H1 (cell line): ENCODE measurements at regions not wholly inside any gene's neighbourhood (a gene's known extent, or its start where the extent isn't known, plus 50 kb on each side); places are given as distances from the start of the nearest gene placed in this dataset.

Source experiments
- CTCF ChIA-PET: fragments of 300-600 bp; sonication (Branson Sonifier 250); formaldehyde crosslinking; loops from one replicate; lab custom pipeline; 2021; ENCODE audit not compliant: partially characterized antibody; lab: Charles Lee
- POLR2A ChIA-PET: fragments of 300-600 bp; sonication (Branson Sonifier 250); formaldehyde crosslinking; loops from one replicate; lab custom pipeline; 2021; ENCODE audit warnings: inconsistent platforms; ENCODE audit not compliant: partially characterized antibody; lab: Charles Lee
- DNase-seq, 2 experiments: peaks; one replicate each; pipeline versions ENCODE4 v3.0.0 to v3.0.0-alpha.2; 2010 to 2022; ENCODE audit warnings: low spot score in 2 of 2, low read depth in 1 of 2, mixed read lengths in 1 of 2
- FAIRE-seq: peaks from 2 replicates; lab custom pipeline; 2011; peaks lifted over from hg19 to GRCh38; lab: Jason Lieb, UNC
- H2AFZ ChIP-seq: 2 replicates; pipeline ENCODE4 v1.8.1; 2012; ENCODE audit warnings: low read length, inconsistent platforms
- H2AK5ac ChIP-seq: 2 replicates; pipeline ENCODE4 v1.6.1; 2013; ENCODE audit warnings: low read depth, low read length
- H2BK120ac ChIP-seq: replicated peaks from 2 replicates; pipeline ENCODE3; 2013; ENCODE audit warnings: low read depth, low read length, inconsistent platforms
- H2BK12ac ChIP-seq: 2 replicates; pipeline ENCODE4 v1.6.1; 2013; ENCODE audit warnings: low read depth, low read length
- H2BK15ac ChIP-seq: 2 replicates; pipeline ENCODE4 v1.6.1; 2013; ENCODE audit warnings: low read length
- H2BK20ac ChIP-seq: 2 replicates; pipeline ENCODE4 v1.6.1; 2013; ENCODE audit warnings: low read length
- H2BK5ac ChIP-seq: 2 replicates; pipeline ENCODE4 v1.6.1; 2013; ENCODE audit warnings: low read depth, low read length
- H3K14ac ChIP-seq: 2 replicates; pipeline ENCODE4 v1.6.1; 2013; ENCODE audit warnings: inconsistent platforms; ENCODE audit not compliant: insufficient read length
- H3K18ac ChIP-seq: 2 replicates; pipeline ENCODE4 v1.6.1; 2013; ENCODE audit warnings: low read length; ENCODE audit errors: extremely low read depth
- H3K23ac ChIP-seq: 2 replicates; pipeline ENCODE4 v1.6.1; 2013; ENCODE audit warnings: inconsistent platforms; ENCODE audit not compliant: insufficient read length
- H3K23me2 ChIP-seq: 2 replicates; pipeline ENCODE4 v1.6.1; 2013; ENCODE audit warnings: low read depth, low read length
- H3K27ac ChIP-seq: 2 replicates; pipeline ENCODE4 v1.6.1; 2011; ENCODE audit warnings: low read depth, low read length, inconsistent platforms
- H3K27me3 ChIP-seq, 4 experiments: replicated peaks in 1 of 4; 1 replicate in 1 of 4; 2 replicates in 3 of 4; pipeline versions ENCODE4 v1.6.1 to v1.8.1; 2011 to 2013; ENCODE audit warnings: low read length in 3 of 4, mild to moderate bottlenecking in 3 of 4, inconsistent platforms in 2 of 4, mixed read lengths in 2 of 4, moderate library complexity in 1 of 4; ENCODE audit not compliant: control insufficient read depth in 3 of 4, insufficient read depth in 3 of 4; ENCODE audit errors: extremely low read depth in 1 of 4
- H3K36me3 ChIP-seq, 4 experiments: 2 replicates each; pipeline versions ENCODE4 v1.6.1 to v1.8.1; 2011 to 2013; ENCODE audit warnings: mild to moderate bottlenecking in 4 of 4, low read length in 3 of 4, moderate library complexity in 2 of 4, control low read depth in 1 of 4, inconsistent platforms in 1 of 4; ENCODE audit not compliant: insufficient read depth in 4 of 4, control insufficient read depth in 2 of 4
- H3K4ac ChIP-seq: replicated peaks from 2 replicates; pipeline ENCODE3; 2013; ENCODE audit warnings: low read length, low read depth, mixed read lengths, inconsistent platforms; ENCODE audit not compliant: insufficient read length
- H3K4me1 ChIP-seq, 4 experiments: replicated peaks in 1 of 4; 1 replicate in 1 of 4; 2 replicates in 3 of 4; pipeline versions ENCODE4 v1.6.1 to v1.8.1; 2011 to 2013; ENCODE audit warnings: low read length in 3 of 4, inconsistent platforms in 2 of 4, mixed read lengths in 1 of 4; ENCODE audit not compliant: insufficient read depth in 4 of 4, control insufficient read depth in 3 of 4
- H3K4me2 ChIP-seq, 2 experiments: 2 replicates each; pipeline versions ENCODE4 v1.6.1 to v1.8.1; 2011 to 2013; ENCODE audit warnings: low read depth in 2 of 2, low read length in 2 of 2, control low read depth in 1 of 2, inconsistent platforms in 1 of 2, mild to moderate bottlenecking in 1 of 2; ENCODE audit not compliant: insufficient read depth in 1 of 2
- H3K4me3 ChIP-seq, 4 experiments: fragments of 200-600, 300-600 bp in 1 of 4; sonication (generic), shearing (Covaris generic), sonication (Bioruptor Twin) in 1 of 4; 2 replicates each; pipeline versions ENCODE4 v1.5.1 to v1.8.1; 2011 to 2016; ENCODE audit warnings: low read length in 4 of 4, low read depth in 3 of 4, control low read depth in 2 of 4, inconsistent platforms in 2 of 4, mild to moderate bottlenecking in 2 of 4, mixed read lengths in 1 of 4, moderate library complexity in 1 of 4; ENCODE audit not compliant: insufficient read depth in 2 of 4; ENCODE audit errors: extremely low read depth in 1 of 4
- H3K56ac ChIP-seq: replicated peaks from 2 replicates; pipeline ENCODE3; 2013; ENCODE audit warnings: low read depth, mild to moderate bottlenecking, mixed read lengths, low read length, inconsistent platforms; ENCODE audit not compliant: insufficient read length
- H3K79me1 ChIP-seq: 2 replicates; pipeline ENCODE4 v1.6.1; 2013; ENCODE audit warnings: low read depth, low read length, control low read depth
- H3K79me2 ChIP-seq, 2 experiments: 2 replicates each; pipeline versions ENCODE4 v1.6.1 to v1.8.1; 2012 to 2013; ENCODE audit warnings: low read length in 2 of 2, mild to moderate bottlenecking in 2 of 2, inconsistent platforms in 1 of 2; ENCODE audit not compliant: insufficient read depth in 2 of 2, control insufficient read depth in 1 of 2
- H3K9ac ChIP-seq, 4 experiments: replicated peaks in 1 of 4; 1 replicate in 1 of 4; 2 replicates in 3 of 4; pipeline versions ENCODE4 v1.6.1 to v1.8.1; 2011 to 2013; ENCODE audit warnings: low read depth in 3 of 4, low read length in 3 of 4, control low read depth in 2 of 4, mild to moderate bottlenecking in 2 of 4, moderate library complexity in 2 of 4, inconsistent platforms in 1 of 4; ENCODE audit errors: extremely low read depth in 1 of 4
- H3K9me3 ChIP-seq, 2 experiments: 2 replicates each; pipeline versions ENCODE4 v1.6.1 to v1.8.1; 2012 to 2013; ENCODE audit warnings: mild to moderate bottlenecking in 2 of 2, moderate library complexity in 2 of 2, control low read depth in 1 of 2, inconsistent platforms in 1 of 2, low read depth in 1 of 2, low read length in 1 of 2, mixed read lengths in 1 of 2; ENCODE audit not compliant: insufficient read depth in 2 of 2
- H4K20me1 ChIP-seq, 2 experiments: replicated peaks in 1 of 2; 2 replicates each; pipeline versions ENCODE3 to v1.8.1; 2011 to 2013; ENCODE audit warnings: inconsistent platforms in 2 of 2, low read length in 2 of 2, mild to moderate bottlenecking in 1 of 2; ENCODE audit not compliant: insufficient read depth in 2 of 2, control insufficient read depth in 1 of 2
- H4K5ac ChIP-seq: 2 replicates; pipeline ENCODE4 v1.6.1; 2013; ENCODE audit warnings: low read length, low read depth, mixed read lengths, inconsistent platforms; ENCODE audit not compliant: insufficient read length
- H4K8ac ChIP-seq: 2 replicates; pipeline ENCODE4 v1.8.0; 2013; ENCODE audit warnings: mild to moderate bottlenecking, moderate library complexity, low read length, inconsistent platforms; ENCODE audit not compliant: insufficient read depth; ENCODE audit errors: extremely low read depth
- H4K91ac ChIP-seq: replicated peaks from 2 replicates; pipeline ENCODE3; 2013; ENCODE audit warnings: low read length, mixed read lengths, inconsistent platforms; ENCODE audit not compliant: insufficient read length
- CREB1 ChIP-seq: IDR thresholded peaks from 2 replicates; pipeline ENCODE4 v1.6.1; 2012; ENCODE audit warnings: inconsistent platforms
- GABPA ChIP-seq: IDR thresholded peaks from 2 replicates; pipeline ENCODE4 v1.6.1; 2011; ENCODE audit warnings: mild to moderate bottlenecking, low read length, moderate library complexity, borderline replicate concordance; ENCODE audit not compliant: insufficient read depth
- NANOG ChIP-seq: IDR thresholded peaks from 2 replicates; pipeline ENCODE4 v1.6.1; 2011; ENCODE audit warnings: low read length, low read depth, mild to moderate bottlenecking, inconsistent platforms; ENCODE audit not compliant: insufficient read depth, poor library complexity, severe bottlenecking
- RNF2 ChIP-seq: fragments of 200-900, 300-1000 bp; sonication (generic); IDR thresholded peaks from 2 replicates; pipeline ENCODE4 v1.7.1; 2016; ENCODE audit warnings: borderline replicate concordance, low read depth, mild to moderate bottlenecking, antibody characterized with exemption, low read length; ENCODE audit not compliant: poor library complexity, severe bottlenecking; ENCODE audit errors: missing control alignments
- SIN3A ChIP-seq, 2 experiments: IDR thresholded peaks in 1 of 2; conservative IDR thresholded peaks in 1 of 2; 2 replicates each; pipeline ENCODE4 v1.6.1; 2011 to 2012; ENCODE audit warnings: low read length in 2 of 2, improper control_type of control experiment in 1 of 2, low read depth in 1 of 2, mild to moderate bottlenecking in 1 of 2
- SRF ChIP-seq: IDR thresholded peaks from 2 replicates; pipeline ENCODE4 v1.6.1; 2011; ENCODE audit warnings: mild to moderate bottlenecking, low read depth, low read length, moderate library complexity
- YY1 ChIP-seq: IDR thresholded peaks from 2 replicates; pipeline ENCODE4 v1.6.1; 2011; ENCODE audit warnings: low read depth, mild to moderate bottlenecking, low read length
- ZNF274 ChIP-seq: IDR thresholded peaks from 2 replicates; pipeline ENCODE4 v1.7.0; 2012; ENCODE audit warnings: low read length, borderline replicate concordance; ENCODE audit errors: extremely low read depth
- WGBS, 2 experiments: shearing (Covaris generic) in 1 of 2; methylation state at CpG; one replicate each; pipeline versions ENCODE4 v1.1.6 to v1.1.7; 2013 to 2015; ENCODE audit warnings: low lambda C conversion rate in 2 of 2, mixed read lengths in 2 of 2, inconsistent platforms in 1 of 2, low coverage in 1 of 2, missing lambda C conversion rate in 1 of 2; ENCODE audit not compliant: insufficient replicate concordance in 2 of 2, insufficient coverage in 1 of 2, insufficient read length in 1 of 2; ENCODE audit errors: extremely low coverage in 1 of 2, missing lambda C conversion rate in 1 of 2; 5-methylcytosine and 5-hydroxymethylcytosine counted together

- Histone ChIP-seq H3K14ac (no peak overlapping the region), H3K4me2 (no peak overlapping the region), H3K56ac (no peak overlapping the region), H3K27me3 (no peaks in the 10 kb centered on the region), H3K36me3 (peaks cover 0 to 4% (median 0%) of the 10 kb centered on the region in 4 experiments; a peak in 2 of 8 replicates), H3K23me2 (no peaks in the 10 kb centered on the region), H4K5ac (no peak overlapping the region), H2AK5ac (no peak overlapping the region), H2BK15ac (no peak overlapping the region), H4K20me1 (no peaks in the 10 kb centered on the region), H3K4me3 (no peak overlapping the region), H3K4me1 (no peaks in the 10 kb centered on the region), H3K79me1 (no peaks in the 10 kb centered on the region), H3K23ac (no peak overlapping the region), H3K18ac (no peak overlapping the region), H2BK5ac (no peak overlapping the region), H3K9ac (no peak overlapping the region), H3K79me2 (no peaks in the 10 kb centered on the region), H2AFZ (no peak overlapping the region), H2BK12ac (no peak overlapping the region), H3K9me3 (peaks cover 35 to 40% of the 10 kb centered on the region in 2 experiments), H4K91ac (no peak overlapping the region), H2BK120ac (no peak overlapping the region), H2BK20ac (no peak overlapping the region), H3K4ac (no peak overlapping the region), H4K8ac (no peak overlapping the region), H3K27ac (no peak overlapping the region)
- TF ChIP-seq SRF (no peak), ZNF274 (no peak), YY1 (no peak), RNF2 (no peak), CREB1 (no peak), GABPA (no peak), NANOG (no peak), SIN3A (conservative IDR thresholded peaks at IDR 0.05 in 1 of 2, IDR thresholded peaks at IDR 0.05 in 1 of 2; ENCODE audit: low read depth in 1 of 2, low read length in 2 of 2) (no peak)
- WGBS, 2 experiments: 94% methylated on average over 1 of the region's 1 CpG; no CpG with 5 or more reads in 1 of the 2 experiments
- POLR2A ChIA-PET: no interaction called here
- DNase-seq (no peak), FAIRE-seq (no peak)
- CTCF ChIA-PET: no interaction called here
These were observed 1334.8 kb downstream of the CDH11 start for GRCh38 chr16:63787014-63787413.
